Ovary (tissue), 7 donors: ENCODE measurements at regions not wholly inside any gene's neighbourhood (a gene's known extent, or its start where the extent isn't known, plus 50 kb on each side); places are given as distances from the start of the nearest gene placed in this dataset.

Source experiments
- DNase-seq, 5 donors: peaks; one replicate each; pipeline ENCODE4 v3.0.0-alpha.2; 2019 to 2020
- H3K27ac ChIP-seq, 2 donors: fragments of 200-600 bp; one replicate each; pipeline versions ENCODE4 v1.5.1 to v1.8.0; 2019 to 2022
- H3K27me3 ChIP-seq: fragments of 200-600 bp; one replicate; pipeline ENCODE4 v1.8.0; 2022
- H3K36me3 ChIP-seq: fragments of 200-600 bp; sonication (generic); one replicate; pipeline ENCODE4 v1.5.1; 2019
- H3K4me1 ChIP-seq: one replicate; pipeline ENCODE4 v1.8.1; 2013; ENCODE audit warnings: mild to moderate bottlenecking, moderate library complexity; ENCODE audit not compliant: insufficient read depth
- H3K4me3 ChIP-seq: fragments of 200-600 bp; sonication (generic); one replicate; pipeline ENCODE4 v1.5.1; 2017
- H3K9me3 ChIP-seq, 2 donors: fragments of 200-600 bp in 1 of 2; sonication (generic) in 1 of 2; one replicate each; pipeline versions ENCODE4 v1.5.1 to v1.8.1; 2013 to 2019; ENCODE audit warnings: mild to moderate bottlenecking in 1 of 2, moderate library complexity in 1 of 2
- CTCF ChIP-seq, 3 donors: fragments of 450-650 bp in 2 of 3; fragments of 200-600 bp in 1 of 3; IDR thresholded peaks; one replicate each; pipeline versions ENCODE4 v1.5.1 to v1.8.0; 2016 to 2022; ENCODE audit warnings: antibody characterized with exemption in 3 of 3, mild to moderate bottlenecking in 1 of 3
- EP300 ChIP-seq: sonication (generic); formaldehyde crosslinking; IDR thresholded peaks from one replicate; pipeline ENCODE4 v1.6.1; 2017; ENCODE audit warnings: antibody characterized with exemption
- POLR2A ChIP-seq: fragments of 450-650 bp; IDR thresholded peaks from one replicate; pipeline ENCODE4 v1.6.1; 2017; ENCODE audit warnings: antibody characterized with exemption, mild to moderate bottlenecking, moderate library complexity
- WGBS, 3 donors: extraction: QIAGEN DNeasy Blood & Tissue Kit in 1 of 3; methylation state at CpG; one replicate each; pipeline versions ENCODE4 v1.1.5 to v1.1.7; 2013 to 2017; 5-methylcytosine and 5-hydroxymethylcytosine counted together
- intact Hi-C, 4 donors: fragments of 100-400 bp; cut with DNase I; formaldehyde crosslinking; loops; one replicate each; pipeline versions ENCODE4 v1.11.0 to v1.15.1; 2022 to 2023
- donor health status: DM: no; HTN: no; CAD: no; lungs with moderate emphysema.
- donor health status: DM: no; HTN: no; CAD: no.
- donor health status: Bipolar disorder and iron deficiency.
- donor health status: DM: no; HTN: no; CAD: no.
- donor health status: DM: yes; HTN: yes; CAD: no.

GRCh38 chr21:15932726-15933125, 202.9 kb downstream of the USP25 start:
- no peaks in the 10 kb centered on the region for H3K27me3 ChIP-seq
- no peak overlapping the region for H3K4me3 ChIP-seq
- H3K27ac ChIP-seq, result no peak overlapping the region
- no peak for DNase-seq
- no peaks in the 10 kb centered on the region for H3K4me1 ChIP-seq
- H3K36me3 ChIP-seq, result no peaks in the 10 kb centered on the region
- no peaks in the 10 kb centered on the region for H3K9me3 ChIP-seq
- intact Hi-C loops, result no loop called here
- WGBS, 3 donors, result 86 to 94% (median 91%) methylated on average over 5 of the region's 5 CpGs
- TF ChIP-seq EP300, result no peak
- no peak for TF ChIP-seq CTCF (IDR thresholded peaks at IDR 0.05)
- TF ChIP-seq POLR2A, result no peak

GRCh38 chr21:15935530-15935929, 205.7 kb downstream of the USP25 start:
- no peak for DNase-seq
- TF ChIP-seq POLR2A (no peak), EP300 (no peak), CTCF (IDR thresholded peaks at IDR 0.05) (no peak)
- Histone ChIP-seq H3K27me3 (no peaks in the 10 kb centered on the region), H3K9me3 (no peaks in the 10 kb centered on the region), H3K36me3 (no peaks in the 10 kb centered on the region), H3K27ac (no peak overlapping the region), H3K4me1 (no peaks in the 10 kb centered on the region), H3K4me3 (no peak overlapping the region)
- 83 to 98% (median 92%) methylated on average over 1 of the region's 1 CpG for WGBS, 3 donors
- intact Hi-C loops, result no loop called here

GRCh38 chr21:15943009-15943666, 213.4 kb downstream of the USP25 start:
- intact Hi-C loops, result no loop called here
- no peak overlapping the region for H3K4me3 ChIP-seq
- no peak for DNase-seq
- TF ChIP-seq EP300 (no peak), CTCF (IDR thresholded peaks at IDR 0.05) (no peak), POLR2A (no peak)
- WGBS, 3 donors, result 92 to 93% (median 93%) methylated on average over 4 of the region's 4 CpGs
- no peaks in the 10 kb centered on the region for H3K36me3 ChIP-seq
- H3K27me3 ChIP-seq, result no peaks in the 10 kb centered on the region
- no peaks in the 10 kb centered on the region for H3K9me3 ChIP-seq
- H3K4me1 ChIP-seq, result no peaks in the 10 kb centered on the region
- H3K27ac ChIP-seq, result no peak overlapping the region

GRCh38 chr21:15947677-15948076, 217.9 kb downstream of the USP25 start:
- H3K9me3 ChIP-seq, result no peaks in the 10 kb centered on the region
- H3K27ac ChIP-seq, result no peak overlapping the region
- WGBS, 3 donors, result 20 to 30% (median 21%) methylated on average over 6 of the region's 6 CpGs
- no peaks in the 10 kb centered on the region for H3K27me3 ChIP-seq
- no peak overlapping the region for H3K4me3 ChIP-seq
- no peak for TF ChIP-seq POLR2A
- no peak for TF ChIP-seq EP300
- no peak for TF ChIP-seq CTCF (IDR thresholded peaks at IDR 0.05)
- H3K4me1 ChIP-seq, result no peaks in the 10 kb centered on the region
- no peak for DNase-seq
- no peaks in the 10 kb centered on the region for H3K36me3 ChIP-seq
- intact Hi-C loops, result no loop called here
